IMR-90 (cell line): ENCODE measurements at regions not wholly inside any gene's neighbourhood (a gene's known extent, or its start where the extent isn't known, plus 50 kb on each side); places are given as distances from the start of the nearest gene placed in this dataset.

Experiments
- ATAC-seq: fragments of 200-7000 bp; cut with Tn5 transposase; 2 replicates; pipeline ENCODE4 v1.9.1; 2020; ENCODE audit warnings: low read depth, mild to moderate bottlenecking, moderate library complexity
- BruUV-seq: library from RNA; stranded (reverse); fragments of 400-500 nt; replicated peaks from 2 replicates; lab custom pipeline; 2021; lab: Mats Ljungman, UMichigan
- CTCF ChIA-PET: fragments of 300-600 bp; formaldehyde crosslinking; extraction: SDS; loops from one replicate; lab custom pipeline; 2021; ENCODE audit warnings: antibody characterized with exemption; lab: Yijun Ruan, JAX
- POLR2A ChIA-PET: fragments of 300-600 bp; sonication (Branson Sonifier 250); formaldehyde crosslinking; loops from one replicate; lab custom pipeline; 2022; ENCODE audit warnings: antibody characterized with exemption; ENCODE audit not compliant: unreplicated experiment; lab: Charles Lee
- DNase-seq: peaks from one replicate; pipeline ENCODE4 v3.0.0; 2013
- H2AFZ ChIP-seq: replicated peaks from 2 replicates; pipeline ENCODE3; 2013; ENCODE audit warnings: low read length, mild to moderate bottlenecking; ENCODE audit not compliant: poor library complexity
- H2AK5ac ChIP-seq: 2 replicates; pipeline ENCODE4 v1.6.1; 2013; ENCODE audit warnings: low read depth, low read length, inconsistent platforms
- H2AK9ac ChIP-seq: replicated peaks from 2 replicates; pipeline ENCODE3; 2013; ENCODE audit warnings: mild to moderate bottlenecking, low read depth, low read length, moderate library complexity; ENCODE audit not compliant: poor library complexity
- H2BK120ac ChIP-seq: 2 replicates; pipeline ENCODE4 v1.6.1; 2013; ENCODE audit warnings: low read depth, low read length, inconsistent platforms
- H2BK15ac ChIP-seq: 3 replicates; pipeline ENCODE4 v1.6.1; 2013; ENCODE audit warnings: low read depth, low read length, inconsistent platforms
- H2BK20ac ChIP-seq: 2 replicates; pipeline ENCODE4 v1.6.1; 2013; ENCODE audit warnings: low read depth, mild to moderate bottlenecking, inconsistent platforms, low read length, moderate library complexity
- H2BK5ac ChIP-seq: 2 replicates; pipeline ENCODE4 v1.6.1; 2013; ENCODE audit warnings: mild to moderate bottlenecking, low read depth, low read length, inconsistent platforms; ENCODE audit not compliant: poor library complexity, severe bottlenecking
- H3K14ac ChIP-seq: replicated peaks from 2 replicates; pipeline ENCODE4 v1.6.1; 2013; ENCODE audit warnings: low read depth, low read length, inconsistent platforms
- H3K18ac ChIP-seq: 2 replicates; pipeline ENCODE4 v1.6.1; 2013; ENCODE audit warnings: low read depth, low read length, control low read depth
- H3K23ac ChIP-seq: 2 replicates; pipeline ENCODE4 v1.6.1; 2013; ENCODE audit warnings: low read depth, low read length, inconsistent platforms
- H3K27ac ChIP-seq: 2 replicates; pipeline ENCODE4 v1.5.1; 2013; ENCODE audit warnings: mild to moderate bottlenecking, control low read depth, low read length; ENCODE audit not compliant: insufficient read depth
- H3K27me3 ChIP-seq: 2 replicates; pipeline ENCODE4 v1.6.1; 2013; ENCODE audit warnings: low read length; ENCODE audit not compliant: control insufficient read depth, insufficient read depth
- H3K36me3 ChIP-seq: 2 replicates; pipeline ENCODE4 v1.6.1; 2013; ENCODE audit warnings: low read length, mixed read lengths; ENCODE audit not compliant: control insufficient read depth, insufficient read depth
- H3K4ac ChIP-seq: 2 replicates; pipeline ENCODE4 v1.6.1; 2013; ENCODE audit warnings: low read depth, low read length, inconsistent platforms
- H3K4me1 ChIP-seq: 2 replicates; pipeline ENCODE4 v1.6.1; 2013; ENCODE audit warnings: low read length, mixed read lengths; ENCODE audit not compliant: control insufficient read depth, insufficient read depth
- H3K4me2 ChIP-seq: 2 replicates; pipeline ENCODE4 v1.6.1; 2013; ENCODE audit warnings: low read depth, mild to moderate bottlenecking, control low read depth, low read length, moderate library complexity
- H3K4me3 ChIP-seq: 2 replicates; pipeline ENCODE4 v1.5.1; 2013; ENCODE audit warnings: low read depth, mild to moderate bottlenecking, control low read depth, low read length, moderate library complexity; ENCODE audit not compliant: insufficient read depth
- H3K56ac ChIP-seq: 2 replicates; pipeline ENCODE4 v1.6.1; 2013; ENCODE audit warnings: low read length, inconsistent platforms; ENCODE audit not compliant: insufficient read depth; ENCODE audit errors: extremely low read depth
- H3K79me1 ChIP-seq, 2 experiments: 2 replicates each; pipeline ENCODE4 v1.6.1; 2013; ENCODE audit warnings: low read length in 2 of 2, inconsistent platforms in 1 of 2, low read depth in 1 of 2
- H3K9ac ChIP-seq: 2 replicates; pipeline ENCODE4 v1.6.1; 2013; ENCODE audit warnings: low read depth, low read length, control low read depth
- H3K9me1 ChIP-seq: 2 replicates; pipeline ENCODE4 v1.6.1; 2013; ENCODE audit warnings: low read length, inconsistent platforms; ENCODE audit not compliant: insufficient read depth
- H3K9me3 ChIP-seq: 2 replicates; pipeline ENCODE4 v1.6.1; 2013; ENCODE audit warnings: low read length; ENCODE audit not compliant: control insufficient read depth, insufficient read depth
- H4K20me1 ChIP-seq: 2 replicates; pipeline ENCODE4 v1.6.1; 2013; ENCODE audit warnings: low read length, inconsistent platforms; ENCODE audit not compliant: insufficient read depth
- H4K5ac ChIP-seq: 2 replicates; pipeline ENCODE4 v1.6.1; 2013; ENCODE audit warnings: mild to moderate bottlenecking, low read depth, low read length, control low read depth
- H4K8ac ChIP-seq, 2 experiments: 2 replicates each; pipeline ENCODE4 v1.6.1; 2013; ENCODE audit warnings: low read depth in 2 of 2, low read length in 2 of 2, control low read depth in 1 of 2, inconsistent platforms in 1 of 2
- H4K91ac ChIP-seq: 2 replicates; pipeline ENCODE4 v1.6.1; 2013; ENCODE audit warnings: low read depth, low read length, inconsistent platforms; ENCODE audit not compliant: insufficient read depth
- BHLHE40 ChIP-seq: fragments of 150-350 bp; IDR thresholded peaks from 2 replicates; pipeline ENCODE4 v1.6.1; 2016; ENCODE audit warnings: mild to moderate bottlenecking, low read depth, low read length
- CHD1 ChIP-seq: IDR thresholded peaks from 2 replicates; pipeline ENCODE4 v1.6.1; 2012; ENCODE audit warnings: low read depth, low read length, improper control_type of control experiment
- FOS ChIP-seq: fragments of 150-350 bp; IDR thresholded peaks from 2 replicates; pipeline ENCODE4 v1.6.1; 2016; ENCODE audit warnings: low read depth, low read length
- MAFK ChIP-seq: IDR thresholded peaks from 2 replicates; pipeline ENCODE4 v1.6.1; 2012; ENCODE audit warnings: low read depth, low read length, improper control_type of control experiment
- MAZ ChIP-seq: IDR thresholded peaks from 2 replicates; pipeline ENCODE4 v1.6.1; 2012; ENCODE audit warnings: low read depth, mild to moderate bottlenecking, low read length, improper control_type of control experiment, moderate library complexity, borderline replicate concordance
- MXI1 ChIP-seq: IDR thresholded peaks from 2 replicates; pipeline ENCODE4 v1.6.1; 2012; ENCODE audit warnings: low read depth, mild to moderate bottlenecking, low read length, moderate library complexity, borderline replicate concordance
- NFE2L2 ChIP-seq: fragments of 150-350 bp; IDR thresholded peaks from 2 replicates; pipeline ENCODE4 v1.6.1; 2016; ENCODE audit warnings: low read depth, mild to moderate bottlenecking, low read length
- POLR2A ChIP-seq: IDR thresholded peaks from 2 replicates; pipeline ENCODE4 v1.6.1; 2012; ENCODE audit warnings: mild to moderate bottlenecking, low read depth, low read length
- RAD21 ChIP-seq: IDR thresholded peaks from 2 replicates; pipeline ENCODE4 v1.6.1; 2012; ENCODE audit warnings: low read length, improper control_type of control experiment
- RCOR1 ChIP-seq: IDR thresholded peaks from 2 replicates; pipeline ENCODE4 v1.6.1; 2012; ENCODE audit warnings: mild to moderate bottlenecking, low read length, improper control_type of control experiment; ENCODE audit not compliant: insufficient replicate concordance
- SMC3 ChIP-seq: fragments of 150-350 bp; IDR thresholded peaks from 2 replicates; pipeline ENCODE4 v1.6.1; 2016; ENCODE audit warnings: low read depth, mild to moderate bottlenecking, antibody characterized with exemption, low read length, moderate library complexity
- WGBS, 2 experiments: methylation state at CpG; one replicate each; pipeline versions ENCODE4 v1.1.5 to v1.1.7; 2013; ENCODE audit warnings: missing lambda C conversion rate in 2 of 2; ENCODE audit not compliant: insufficient read length in 1 of 2; ENCODE audit errors: extremely low coverage in 2 of 2; 5-methylcytosine and 5-hydroxymethylcytosine counted together
- dilution Hi-C: fragments of 300-500 bp; cut with HindIII; formaldehyde crosslinking; loops from one replicate; pipeline ENCODE4 v1.14.3; 2018; ENCODE audit warnings: low sequenced_read_pairs; ENCODE audit not compliant: unreplicated experiment
- in situ Hi-C: fragments of 300-500 bp; cut with MboI; formaldehyde crosslinking; loops from 3 replicates; pipeline ENCODE4 v1.14.3; 2019; ENCODE audit warnings: low sequenced_read_pairs, inconsistent platforms, mixed read lengths
- intact Hi-C: fragments of 100-400 bp; cut with micrococcal nuclease; formaldehyde crosslinking; loops from 2 replicates; pipeline ENCODE4 v1.10.0; 2022
- TF ChIP-seq, protein P1 (sequence below): fragments of 150-350 bp; IDR thresholded peaks from 2 replicates; pipeline ENCODE4 v1.6.1; 2016; ENCODE audit warnings: low read depth, mild to moderate bottlenecking, low read length, moderate library complexity, borderline replicate concordance
- TF ChIP-seq, protein P2 (sequence below): conservative IDR thresholded peaks from 2 replicates; pipeline ENCODE4 v1.5.1; 2012; ENCODE audit warnings: mild to moderate bottlenecking, low read depth, low read length, improper control_type of control experiment

DNA sequence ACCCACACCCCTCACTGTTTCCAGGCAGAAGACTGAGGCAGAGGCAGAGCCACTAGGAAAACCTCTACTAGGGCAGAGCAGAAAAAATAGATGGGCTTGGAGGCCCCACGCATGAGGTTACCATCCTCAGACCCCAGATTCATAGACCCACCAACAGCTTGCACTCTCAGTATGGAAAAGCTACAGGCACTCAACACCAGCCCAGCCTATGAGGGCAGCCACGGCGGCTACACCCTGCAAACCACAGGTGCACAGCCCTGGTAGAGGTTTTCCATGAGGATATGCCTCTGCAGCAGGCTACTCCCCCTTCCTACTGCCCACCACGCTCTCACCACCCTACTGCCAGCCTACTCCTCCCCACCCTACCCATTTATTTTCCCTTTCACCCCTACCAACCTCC, 235.1 kb downstream of the CWH43 start:
- Histone ChIP-seq H3K14ac (no peak overlapping the region), H3K4me2 (no peak overlapping the region), H3K18ac (no peak overlapping the region), H3K9ac (no peak overlapping the region), H3K56ac (no peak overlapping the region), H3K9me3 (peaks cover 30% of the 10 kb centered on the region), H3K27ac (no peak overlapping the region), H2AK5ac (no peak overlapping the region), H3K36me3 (no peaks in the 10 kb centered on the region), H3K79me1 (no peaks in the 10 kb centered on the region), H4K20me1 (no peaks in the 10 kb centered on the region), H3K4me1 (no peaks in the 10 kb centered on the region), H2AK9ac (no peak overlapping the region), H4K5ac (no peak overlapping the region), H2AFZ (no peak overlapping the region), H3K23ac (no peak overlapping the region), H2BK120ac (no peak overlapping the region), H4K91ac (no peak overlapping the region), H4K8ac (no peak overlapping the region), H3K9me1 (no peaks in the 10 kb centered on the region), H3K4ac (no peak overlapping the region), H2BK20ac (no peak overlapping the region), H3K4me3 (no peak overlapping the region), H2BK5ac (no peak overlapping the region), H3K27me3 (no peaks in the 10 kb centered on the region), H2BK15ac (no peak overlapping the region)
- TF ChIP-seq MAZ (no peak), MXI1 (no peak), BHLHE40 (no peak), CHD1 (no peak), RAD21 (no peak), MAFK (no peak), NFE2L2 (no peak), POLR2A (no peak), FOS (no peak), SMC3 (no peak), RCOR1 (no peak)
- TF ChIP-seq, protein P1, sequence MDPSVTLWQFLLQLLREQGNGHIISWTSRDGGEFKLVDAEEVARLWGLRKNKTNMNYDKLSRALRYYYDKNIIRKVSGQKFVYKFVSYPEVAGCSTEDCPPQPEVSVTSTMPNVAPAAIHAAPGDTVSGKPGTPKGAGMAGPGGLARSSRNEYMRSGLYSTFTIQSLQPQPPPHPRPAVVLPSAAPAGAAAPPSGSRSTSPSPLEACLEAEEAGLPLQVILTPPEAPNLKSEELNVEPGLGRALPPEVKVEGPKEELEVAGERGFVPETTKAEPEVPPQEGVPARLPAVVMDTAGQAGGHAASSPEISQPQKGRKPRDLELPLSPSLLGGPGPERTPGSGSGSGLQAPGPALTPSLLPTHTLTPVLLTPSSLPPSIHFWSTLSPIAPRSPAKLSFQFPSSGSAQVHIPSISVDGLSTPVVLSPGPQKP = no peak
- TF ChIP-seq, protein P2, sequence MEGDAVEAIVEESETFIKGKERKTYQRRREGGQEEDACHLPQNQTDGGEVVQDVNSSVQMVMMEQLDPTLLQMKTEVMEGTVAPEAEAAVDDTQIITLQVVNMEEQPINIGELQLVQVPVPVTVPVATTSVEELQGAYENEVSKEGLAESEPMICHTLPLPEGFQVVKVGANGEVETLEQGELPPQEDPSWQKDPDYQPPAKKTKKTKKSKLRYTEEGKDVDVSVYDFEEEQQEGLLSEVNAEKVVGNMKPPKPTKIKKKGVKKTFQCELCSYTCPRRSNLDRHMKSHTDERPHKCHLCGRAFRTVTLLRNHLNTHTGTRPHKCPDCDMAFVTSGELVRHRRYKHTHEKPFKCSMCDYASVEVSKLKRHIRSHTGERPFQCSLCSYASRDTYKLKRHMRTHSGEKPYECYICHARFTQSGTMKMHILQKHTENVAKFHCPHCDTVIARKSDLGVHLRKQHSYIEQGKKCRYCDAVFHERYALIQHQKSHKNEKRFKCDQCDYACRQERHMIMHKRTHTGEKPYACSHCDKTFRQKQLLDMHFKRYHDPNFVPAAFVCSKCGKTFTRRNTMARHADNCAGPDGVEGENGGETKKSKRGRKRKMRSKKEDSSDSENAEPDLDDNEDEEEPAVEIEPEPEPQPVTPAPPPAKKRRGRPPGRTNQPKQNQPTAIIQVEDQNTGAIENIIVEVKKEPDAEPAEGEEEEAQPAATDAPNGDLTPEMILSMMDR = no peak
- BruUV-seq = no TSS peak
- dilution Hi-C loops = no loop called here
- in situ Hi-C loops = no loop called here
- intact Hi-C loops = no loop called here
- DNase-seq = no peak
- CTCF ChIA-PET = no interaction called here
- WGBS, 2 experiments = 30% methylated on average over 3 of the region's 4 CpGs; no CpG with 5 or more reads in 1 of the 2 experiments
- ATAC-seq = no peak
- POLR2A ChIA-PET = no interaction called here
